ENCODE measurements at regions not wholly inside any gene's neighbourhood (a gene's known extent, or its start where the extent isn't known, plus 50 kb on each side); places are given as distances from the start of the nearest gene placed in this dataset.
"Not testable (repeated sequence)": the region's sequence is repeated elsewhere in the genome, so short reads cannot be mapped to it uniquely, and the experiment has no call there.

DNA sequence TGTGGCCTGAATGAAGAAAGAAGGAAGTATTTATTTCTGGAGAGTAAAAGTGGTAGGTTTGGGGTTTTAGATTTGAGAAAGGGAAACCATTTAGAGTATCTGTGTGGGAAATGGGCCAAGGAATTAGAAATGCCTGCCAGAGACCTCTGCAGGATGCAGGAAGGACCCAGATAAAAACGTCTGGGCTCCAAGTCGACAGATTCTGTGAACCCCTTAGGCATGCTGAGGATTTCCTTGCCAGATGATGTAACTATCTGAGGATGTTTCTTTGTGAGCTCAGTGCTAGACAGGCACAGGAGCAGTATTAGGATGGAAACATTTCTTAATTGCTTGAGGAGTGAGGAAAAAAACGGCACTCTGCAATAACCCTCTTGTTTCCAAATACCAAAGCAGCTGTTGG is 251.8 kb upstream of the DMRT1 start:
- DNase-seq (ENCODE audit: low read depth in 3 of 3), result no peak

DNA sequence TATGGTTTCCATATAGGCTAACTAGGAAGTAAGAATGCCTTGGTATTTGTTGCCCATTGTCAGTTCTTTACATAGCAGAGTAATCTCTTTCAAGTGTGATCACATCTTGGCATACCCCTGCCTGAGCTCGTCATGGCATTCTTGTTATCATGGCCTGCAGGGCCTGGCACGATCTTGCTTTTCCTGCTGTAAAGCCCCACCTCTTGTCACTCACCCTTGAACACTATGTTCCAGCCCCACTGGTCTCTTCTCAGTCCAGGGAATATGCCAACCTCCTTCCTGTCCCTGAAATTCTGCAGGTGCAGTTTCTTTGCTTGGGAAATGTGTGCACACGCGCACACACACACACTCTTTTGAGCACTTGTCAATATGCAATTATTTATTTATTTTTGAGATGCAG is 250.2 kb upstream of the DMRT1 start:
- no peak for DNase-seq (ENCODE audit: low read depth in 3 of 3)

DNA sequence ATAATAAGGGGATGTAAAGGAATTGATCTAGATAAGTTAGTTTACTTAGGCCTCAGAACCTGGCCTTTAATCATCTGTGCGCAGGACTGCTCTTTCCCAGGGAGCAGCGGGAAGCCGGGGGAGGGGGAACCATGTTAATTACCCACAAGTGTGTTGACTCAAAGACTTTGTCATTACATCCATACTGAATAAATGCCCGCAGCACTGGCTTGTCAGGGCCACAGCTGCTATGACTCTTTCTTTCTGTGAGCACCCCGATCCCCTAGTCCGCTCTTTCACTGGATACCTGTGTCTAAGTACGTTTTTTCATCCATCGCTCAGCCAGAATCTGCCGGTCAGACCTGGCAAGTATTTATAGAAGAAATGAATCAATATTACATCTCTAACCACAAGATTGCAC is 249.3 kb upstream of the DMRT1 start:
- no peak for DNase-seq (ENCODE audit: low read depth in 3 of 3)

DNA sequence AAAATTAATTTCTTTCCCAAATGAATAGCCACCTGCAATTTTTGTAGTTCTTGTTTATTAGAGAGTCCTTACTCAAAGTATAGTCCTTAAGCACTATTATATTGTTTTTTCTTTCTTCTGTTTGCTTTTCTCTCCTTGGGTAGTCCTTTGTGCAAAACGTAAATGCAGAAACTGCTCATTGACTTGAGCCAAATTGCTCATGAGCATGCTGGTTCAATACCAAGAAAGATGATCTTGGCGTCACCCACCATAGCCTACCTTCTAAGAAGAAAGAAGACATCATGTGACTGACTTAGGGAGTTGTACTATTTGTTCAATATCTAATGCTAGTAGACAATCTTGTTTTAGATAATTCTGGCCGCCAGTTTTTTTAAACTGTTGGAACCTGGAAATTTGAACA is 248.8 kb upstream of the DMRT1 start:
- no peak for DNase-seq (ENCODE audit: low read depth in 3 of 3)

DNA sequence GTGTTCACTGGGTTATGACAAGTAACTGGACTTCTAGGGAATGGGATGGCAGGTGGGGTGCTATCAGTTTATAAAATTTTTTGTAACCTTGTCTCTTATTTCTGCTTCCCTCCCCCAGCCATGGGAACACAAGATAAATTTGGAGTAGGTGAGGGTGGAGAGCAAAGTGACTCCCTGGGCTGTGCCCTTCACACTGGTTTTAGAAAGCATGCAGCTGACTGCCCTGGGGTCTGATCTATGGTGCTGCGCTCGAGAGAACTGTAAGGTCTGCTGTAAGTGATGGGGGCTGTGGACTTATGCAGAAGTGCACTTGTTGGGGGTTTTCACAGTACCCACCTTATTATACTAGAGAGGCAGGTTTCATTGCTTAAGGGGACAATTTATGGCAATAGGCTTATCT is 247.7 kb upstream of the DMRT1 start:
- DNase-seq (ENCODE audit: low read depth in 3 of 3), result no peak

DNA sequence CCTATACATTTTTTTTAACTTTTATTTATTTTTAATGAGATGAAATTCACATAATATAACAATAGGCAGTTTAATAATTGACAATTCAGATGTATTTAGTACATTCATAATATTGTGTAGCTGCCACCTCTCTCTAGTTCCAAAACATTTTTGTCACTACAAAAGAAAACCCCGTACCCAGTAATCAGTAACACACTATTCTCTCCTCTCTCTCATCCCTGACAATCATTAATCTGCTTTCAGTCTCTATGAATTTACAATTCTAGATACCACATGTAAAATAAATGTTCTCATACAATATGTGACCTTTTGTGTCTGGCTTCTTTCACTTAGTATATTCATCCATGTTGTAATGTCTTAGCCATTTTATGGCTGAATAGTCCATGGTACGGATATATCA is 244.8 kb upstream of the DMRT1 start:
- no peak for DNase-seq (ENCODE audit: low read depth in 3 of 3)

DNA sequence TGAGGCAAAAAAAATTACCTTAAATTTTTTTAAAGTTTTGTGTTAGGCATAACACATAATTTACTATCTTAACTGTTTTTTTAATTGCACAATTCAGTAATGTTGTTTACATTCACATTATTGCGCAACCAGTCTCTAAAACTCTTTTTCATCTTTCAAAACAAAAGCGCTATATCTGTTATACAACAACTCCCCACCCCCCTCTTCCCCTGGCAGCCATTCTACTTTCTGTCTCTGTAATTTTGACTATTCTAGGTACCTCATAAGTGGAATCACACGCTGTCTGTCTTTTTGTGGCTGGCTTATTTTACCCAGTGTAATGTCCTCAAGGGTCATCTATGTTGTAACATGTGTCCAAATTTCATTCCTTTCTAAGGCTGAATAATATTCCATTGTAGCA is 241.5 kb upstream of the DMRT1 start:
- DNase-seq (ENCODE audit: low read depth in 3 of 3), result no peak

DNA sequence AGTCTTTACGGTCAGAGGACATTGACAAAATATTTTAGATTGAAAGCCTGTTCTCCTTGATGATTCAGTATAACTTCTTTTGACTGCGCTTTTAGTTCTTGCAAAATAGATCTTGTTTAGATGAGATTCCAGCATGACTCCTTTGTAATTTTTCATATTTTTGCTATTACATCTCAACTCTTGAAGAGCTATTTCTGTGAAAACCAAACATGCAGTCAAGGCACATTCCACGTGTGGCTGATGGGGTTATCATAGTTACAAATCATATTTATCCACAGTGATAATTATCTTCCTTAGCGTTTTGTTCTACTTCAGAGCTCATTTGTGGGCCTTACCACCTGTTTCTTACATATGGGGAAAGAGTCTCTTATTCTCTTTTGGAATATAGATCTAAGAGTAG is 238.8 kb upstream of the DMRT1 start:
- DNase-seq (ENCODE audit: low read depth in 3 of 3), result no peak

DNA sequence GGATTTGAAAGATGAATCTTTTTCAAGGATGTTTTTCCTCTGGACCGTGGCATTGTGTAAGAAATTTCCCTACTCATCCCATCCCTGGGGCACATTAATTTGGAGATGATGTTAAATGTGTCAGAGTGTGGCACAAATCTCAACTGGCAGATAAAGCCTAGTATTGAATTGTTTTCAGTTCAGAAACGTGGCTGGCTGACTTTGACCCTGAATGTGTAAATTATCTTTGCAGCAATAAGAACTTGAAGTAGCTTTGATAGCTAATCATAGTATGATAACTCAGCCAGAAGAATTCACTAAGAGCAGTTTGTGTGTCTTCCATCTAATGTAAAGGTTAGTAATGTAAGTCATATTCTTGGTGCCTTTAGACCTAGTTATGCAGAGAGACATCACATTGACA is 238.4 kb upstream of the DMRT1 start:
- DNase-seq (ENCODE audit: low read depth in 3 of 3), result no peak

DNA sequence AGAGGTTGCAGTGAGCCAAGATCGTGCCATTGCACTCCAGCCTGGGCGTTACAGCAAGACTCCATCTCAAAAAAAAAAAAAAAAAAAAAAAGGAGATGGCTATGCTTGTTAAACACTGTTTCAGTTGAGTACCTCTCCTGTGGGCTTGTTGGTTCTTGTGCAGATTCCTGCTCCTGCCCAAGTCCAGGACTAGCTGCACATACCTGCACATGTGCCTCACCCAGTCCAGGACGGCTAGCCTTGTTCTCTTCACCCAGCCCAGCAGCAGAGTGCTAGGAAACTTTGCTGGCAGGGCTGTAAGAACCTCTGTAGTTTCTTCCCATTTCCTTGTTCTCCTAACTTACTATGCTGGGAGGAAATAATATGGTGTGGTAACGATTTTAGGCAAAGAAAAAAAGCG is 234.1 kb upstream of the DMRT1 start:
- no peak for DNase-seq (ENCODE audit: low read depth in 3 of 3)

DNA sequence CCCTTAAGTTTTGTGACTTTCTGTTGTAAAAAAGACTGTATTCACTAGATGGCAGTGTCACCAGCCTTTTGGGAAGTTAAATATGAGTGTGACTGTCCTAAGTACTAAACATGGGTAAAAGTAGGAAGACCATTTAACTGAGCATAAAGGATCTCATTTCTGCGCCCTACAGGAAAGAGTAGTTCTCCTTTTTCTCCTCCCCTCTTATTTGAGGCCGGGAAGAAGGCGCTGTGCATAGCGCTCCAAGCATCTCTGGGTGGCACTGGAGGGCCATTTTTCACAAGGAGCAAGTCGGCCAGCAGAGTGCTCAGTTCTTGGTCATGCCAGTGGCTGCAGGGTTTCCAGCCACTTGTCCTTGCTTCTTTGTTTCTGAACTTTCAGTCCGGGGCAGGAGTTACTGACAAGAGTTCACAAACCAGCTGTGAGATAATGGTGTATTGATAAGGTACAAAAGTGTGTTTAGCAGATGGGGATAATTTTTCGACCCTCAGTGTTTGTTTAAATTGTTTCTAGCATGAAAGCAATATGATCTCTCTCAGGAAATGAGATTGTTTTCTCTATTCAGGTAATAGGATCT is 227.6 kb upstream of the DMRT1 start:
- peak in 1 of 3 donors; percentile 4 for DNase-seq (ENCODE audit: low read depth in 3 of 3)

DNA sequence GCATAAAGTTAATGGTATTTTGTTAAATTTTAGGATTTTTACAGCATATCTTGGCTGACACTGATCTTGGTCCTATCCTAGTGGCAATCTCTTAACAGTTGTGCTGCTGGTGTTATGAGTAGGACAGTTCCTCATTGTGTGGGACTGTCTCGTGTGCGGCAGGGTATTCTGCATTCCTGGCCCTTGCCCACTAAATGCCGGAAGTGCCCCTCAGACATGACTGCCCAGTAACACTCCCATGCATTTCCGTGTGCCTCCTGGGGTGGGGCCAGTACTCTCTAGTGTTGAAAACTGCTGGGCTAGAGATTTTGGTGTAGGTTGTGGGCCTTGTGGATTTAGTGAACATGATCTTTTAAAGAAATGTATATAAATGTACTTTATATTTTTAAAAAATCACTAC is 227.1 kb upstream of the DMRT1 start:
- no peak for DNase-seq (ENCODE audit: low read depth in 3 of 3)

DNA sequence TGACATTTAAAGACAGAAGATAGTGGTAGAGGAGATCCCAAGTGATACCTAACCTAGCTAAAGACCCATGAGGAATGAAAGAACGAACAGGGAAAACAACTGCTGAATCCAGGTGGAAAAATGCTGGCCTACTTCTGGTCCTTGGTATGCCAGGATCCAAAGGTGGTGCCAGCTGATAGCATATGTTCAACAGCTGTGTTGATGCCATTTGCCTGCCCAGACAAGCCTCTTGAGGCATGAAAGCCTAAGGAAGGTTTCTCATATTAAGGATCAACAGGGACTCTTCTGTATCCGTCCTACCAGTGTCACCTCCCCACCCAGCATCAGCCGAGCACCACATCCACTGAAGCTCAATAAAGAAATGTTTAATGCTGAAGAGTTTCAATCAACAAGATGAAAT is 225.7 kb upstream of the DMRT1 start:
- DNase-seq (ENCODE audit: low read depth in 3 of 3), result no peak

DNA sequence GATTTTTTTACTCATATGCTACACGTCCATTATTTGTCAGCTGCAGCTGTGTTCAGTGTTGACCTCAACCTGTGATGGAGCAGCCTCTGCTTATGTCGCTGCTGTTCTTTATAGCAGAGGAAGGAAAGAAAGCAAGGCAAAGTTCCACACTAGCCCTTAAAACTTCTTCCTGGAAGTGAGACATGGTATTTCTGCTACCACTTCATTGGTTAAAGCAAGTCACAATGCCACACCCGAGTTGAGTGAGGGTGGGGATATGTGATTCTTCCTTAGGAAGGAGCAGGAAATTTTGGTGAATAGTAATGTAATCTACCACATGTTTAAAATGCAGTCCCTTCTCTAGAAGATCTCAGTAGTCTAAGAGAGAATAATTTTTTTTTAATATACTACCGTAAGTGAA is 224.8 kb upstream of the DMRT1 start:
- DNase-seq (ENCODE audit: low read depth in 3 of 3), result no peak

DNA sequence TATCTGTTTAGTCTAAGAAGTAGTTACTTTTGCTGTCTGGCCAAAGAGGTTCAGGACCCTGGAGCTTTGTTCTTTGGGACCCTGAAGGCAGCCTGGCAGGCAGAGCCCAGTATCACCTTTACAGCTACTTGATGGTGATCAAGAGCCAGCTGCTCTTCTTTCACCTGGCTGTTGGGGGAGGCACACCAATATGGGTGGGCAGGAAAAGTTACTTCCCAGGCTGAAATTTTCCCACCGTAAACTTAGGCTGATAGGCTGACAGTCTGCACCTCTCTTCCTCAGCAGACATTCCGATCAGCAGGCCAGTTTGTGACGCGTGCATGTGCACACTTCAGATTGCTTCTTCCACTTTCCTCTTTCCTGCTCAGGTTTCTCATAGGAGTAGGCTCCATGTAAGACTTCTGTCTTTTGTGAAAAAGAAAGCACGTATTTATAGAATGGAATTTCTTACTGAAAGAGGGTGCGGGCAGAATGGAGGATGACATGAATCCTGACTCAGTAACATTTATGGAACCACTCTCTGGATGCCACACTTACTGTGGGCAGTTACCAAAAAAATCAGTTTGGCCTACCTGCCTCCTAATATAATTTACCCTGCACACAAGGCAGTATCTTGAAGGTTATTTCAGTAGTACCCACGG is 223.9 kb upstream of the DMRT1 start:
- DNase-seq (ENCODE audit: low read depth in 3 of 3), result no peak

DNA sequence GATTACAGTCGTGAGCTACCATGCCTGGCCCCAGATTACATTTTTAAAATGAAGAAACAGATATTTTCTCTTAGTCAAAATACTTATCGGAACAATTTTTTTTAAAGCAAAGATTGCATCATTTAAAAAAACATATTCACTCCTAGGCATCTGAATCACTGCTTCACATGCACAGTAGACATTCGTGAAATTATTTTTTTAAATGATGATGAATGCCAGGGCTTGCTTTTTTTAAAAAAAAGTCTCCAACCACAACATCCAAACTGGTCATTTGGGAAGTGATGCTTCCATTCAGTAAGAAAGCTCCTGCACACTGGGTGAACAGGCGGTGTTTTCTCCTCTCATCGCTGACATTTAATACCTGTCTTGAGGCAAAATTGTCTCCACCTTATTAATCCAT is 223.0 kb upstream of the DMRT1 start:
- no peak for DNase-seq (ENCODE audit: low read depth in 3 of 3)

DNA sequence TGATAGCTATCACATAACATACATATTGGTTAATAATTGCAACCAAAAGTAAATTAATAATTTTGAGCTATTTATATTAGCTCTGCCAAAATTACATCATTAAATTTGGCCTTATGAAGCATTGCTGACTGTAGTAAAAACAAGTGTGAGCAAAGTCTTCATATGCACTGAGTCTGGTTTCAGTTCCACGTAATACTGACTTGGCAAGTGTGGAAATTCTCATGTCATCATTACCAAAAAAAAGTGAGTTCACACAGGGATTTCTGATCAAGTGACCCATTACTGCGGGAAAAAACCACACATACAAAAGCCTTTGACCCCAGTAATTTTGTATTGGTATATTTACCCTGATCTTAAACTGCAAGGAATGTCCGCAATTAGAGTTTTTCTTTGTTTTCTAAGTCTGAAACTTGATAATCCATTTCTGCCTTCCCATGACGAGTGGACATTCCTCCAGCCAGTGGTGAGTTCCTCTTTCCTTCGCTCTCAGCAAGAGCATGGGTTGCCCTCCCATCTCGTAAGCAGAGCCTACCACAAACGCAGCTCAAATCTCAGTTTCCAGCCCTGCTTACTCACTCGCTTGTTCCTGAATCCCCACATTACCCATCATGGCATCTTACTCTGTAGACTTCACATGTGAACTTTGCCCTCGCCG is 220.2 kb upstream of the DMRT1 start:
- no peak for DNase-seq (ENCODE audit: low read depth in 3 of 3)

DNA sequence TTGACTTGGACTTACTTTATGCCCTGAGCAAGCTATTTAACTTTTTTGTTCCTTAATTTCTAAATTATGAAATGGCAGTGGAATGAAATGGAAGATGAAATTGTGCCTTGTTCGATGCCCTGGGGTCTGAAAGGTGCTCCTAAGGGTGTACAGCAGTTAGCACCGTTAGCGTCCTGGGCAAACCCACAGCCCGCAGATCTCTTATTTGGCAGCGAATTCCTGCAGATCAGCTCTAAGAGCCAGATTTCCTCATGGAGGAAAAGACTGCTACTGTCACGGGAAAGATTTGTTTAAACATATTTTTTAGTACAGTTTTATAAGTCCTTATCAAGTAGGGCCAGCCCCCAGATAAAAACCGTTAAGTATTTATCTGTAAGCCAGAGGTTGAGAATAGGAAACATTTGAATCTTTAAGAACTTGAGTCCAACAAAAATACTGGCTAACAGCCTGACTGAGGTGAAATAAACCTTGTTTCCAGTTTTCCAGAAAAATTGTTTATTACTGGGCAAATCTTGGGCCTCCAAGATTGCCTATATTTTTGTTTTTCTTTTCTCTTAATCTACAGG is 216.5 kb upstream of the DMRT1 start:
- DNase-seq (ENCODE audit: low read depth in 3 of 3), result no peak

DNA sequence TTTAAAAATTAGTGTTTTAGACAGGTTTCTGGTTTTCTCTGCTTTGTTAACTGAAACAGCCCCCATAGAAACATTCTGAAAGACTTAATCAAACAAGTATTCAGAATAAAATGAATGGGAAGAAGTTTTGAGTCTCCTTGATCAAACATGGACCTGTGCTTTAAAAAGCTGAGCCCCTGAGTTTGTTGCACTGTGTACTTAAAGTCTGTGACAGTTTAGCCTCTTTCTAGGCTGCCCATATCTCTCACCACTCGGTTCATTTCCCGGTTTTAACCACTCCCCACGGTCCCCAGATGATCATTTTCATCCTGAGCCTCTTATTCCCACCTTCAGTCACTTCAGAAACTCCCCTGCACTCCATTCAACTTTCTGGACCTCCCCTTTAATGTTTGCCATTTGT is 215.9 kb upstream of the DMRT1 start:
- DNase-seq (ENCODE audit: low read depth in 3 of 3), result no peak

DNA sequence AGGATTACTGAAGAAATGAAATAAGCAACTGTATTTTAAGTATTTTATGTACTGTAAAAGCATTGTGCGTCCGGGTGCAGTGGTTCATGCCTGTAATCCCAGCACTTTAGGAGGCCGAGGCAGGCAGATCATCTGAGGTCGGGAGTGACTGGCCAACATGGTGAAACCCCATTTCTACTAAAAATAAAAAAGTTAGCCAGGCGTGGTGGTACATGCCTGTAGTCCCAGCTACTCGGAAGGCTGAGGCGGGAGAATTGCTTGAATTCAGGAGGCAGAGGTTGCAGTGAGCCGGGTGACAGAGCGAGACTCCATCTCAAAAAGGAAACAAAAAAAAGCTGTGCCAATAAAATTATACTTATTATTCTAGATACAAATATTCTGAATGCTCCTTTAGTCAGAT is 215.4 kb upstream of the DMRT1 start:
- not testable (repeated sequence) for DNase-seq (ENCODE audit: low read depth in 3 of 3)

DNA sequence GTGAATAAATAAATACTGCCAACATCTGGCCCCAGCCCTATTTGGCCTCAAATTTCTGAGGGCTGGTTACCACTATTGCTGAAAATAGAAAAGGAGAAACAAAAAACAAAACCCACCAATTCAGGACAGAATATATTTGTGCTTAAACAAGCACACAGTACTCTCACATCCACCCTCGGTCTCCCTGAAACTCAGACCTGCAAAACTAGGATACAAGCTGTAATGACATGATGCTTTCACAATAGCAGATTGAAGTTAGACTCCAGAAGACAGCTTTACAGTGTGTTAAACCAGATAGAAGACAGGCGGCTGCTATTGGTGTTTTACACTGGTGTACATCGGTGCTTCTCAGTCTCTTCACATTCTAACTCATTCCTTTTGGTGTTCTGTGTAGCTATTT is 214.9 kb upstream of the DMRT1 start:
- DNase-seq (ENCODE audit: low read depth in 3 of 3), result no peak

DNA sequence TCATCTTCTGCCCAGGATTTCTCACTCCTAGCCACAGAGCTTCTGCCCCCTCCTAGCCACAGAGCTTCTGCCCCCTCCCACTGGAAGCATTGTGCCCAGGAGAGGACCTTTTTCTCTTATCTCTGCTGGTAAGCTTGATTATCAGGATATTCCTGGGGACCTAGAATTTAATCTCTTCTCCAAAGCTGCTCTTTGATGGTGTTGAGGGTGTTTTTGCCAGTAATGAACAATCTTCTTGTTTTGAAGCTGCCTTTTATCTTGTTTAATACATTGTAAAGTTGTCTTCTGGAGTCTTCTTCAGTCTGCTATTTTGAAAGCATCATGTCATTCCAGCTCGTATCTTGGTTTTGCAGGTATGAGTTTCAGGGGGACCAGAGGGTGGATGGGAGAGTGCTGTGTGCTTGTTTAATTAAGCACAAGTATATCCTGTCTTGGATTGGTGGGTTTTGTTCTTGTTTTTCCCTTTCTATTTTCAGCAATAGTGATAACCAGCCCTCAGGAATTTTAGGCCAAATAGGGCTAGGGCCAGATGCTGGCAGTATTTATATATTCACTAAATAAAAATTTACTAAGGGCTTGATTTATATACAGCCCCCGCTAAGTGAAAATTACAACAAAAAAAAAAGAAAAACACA is 214.0 kb upstream of the DMRT1 start:
- no peak for DNase-seq (ENCODE audit: low read depth in 3 of 3)

DNA sequence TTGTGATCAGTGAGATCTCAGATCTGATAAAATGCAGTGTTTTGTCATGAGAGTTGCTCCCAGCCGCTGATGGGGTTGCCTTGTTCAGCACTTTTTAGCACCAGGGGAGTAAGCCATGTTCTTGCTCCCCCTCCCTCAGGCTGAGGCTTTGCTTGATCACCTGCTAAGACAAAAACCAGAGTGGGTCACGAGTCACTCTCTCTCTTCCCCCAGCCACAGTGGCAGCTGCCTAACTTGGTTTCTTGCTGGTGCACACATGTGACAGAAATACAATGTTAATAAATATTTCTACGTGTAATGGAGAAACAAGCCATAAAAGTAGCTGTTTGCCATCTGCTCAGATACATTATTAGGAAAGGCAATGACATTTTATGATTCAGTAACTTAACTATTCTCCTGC is 212.4 kb upstream of the DMRT1 start:
- no peak for DNase-seq (ENCODE audit: low read depth in 3 of 3)

Data from stimulated activated CD4-positive, alpha-beta T cell treated with anti-CD3 and anti-CD28 coated beads, TNF-alpha, amount 100 ng/mL, for 48 hours (primary cell).